BLaER1 (cell line): ENCODE measurements at regions not wholly inside any gene's neighbourhood (a gene's known extent, or its start where the extent isn't known, plus 50 kb on each side); places are given as distances from the start of the nearest gene placed in this dataset.

Source experiments
- H3K27ac ChIP-seq: shearing (Covaris generic); formaldehyde crosslinking; 2 replicates; pipeline ENCODE4 v1.8.1; 2022
- H3K27me3 ChIP-seq: shearing (Covaris generic); formaldehyde crosslinking; 2 replicates; pipeline ENCODE4 v1.8.1; 2022
- H3K36me3 ChIP-seq: shearing (Covaris generic); formaldehyde crosslinking; 2 replicates; pipeline ENCODE4 v1.8.1; 2022
- H3K4me1 ChIP-seq: shearing (Covaris generic); formaldehyde crosslinking; 2 replicates; pipeline ENCODE4 v1.8.1; 2022
- H3K4me2 ChIP-seq: shearing (Covaris generic); formaldehyde crosslinking; 2 replicates; pipeline ENCODE4 v1.8.1; 2022
- H3K4me3 ChIP-seq: shearing (Covaris generic); formaldehyde crosslinking; 2 replicates; pipeline ENCODE4 v1.8.1; 2022
- H3K9ac ChIP-seq: shearing (Covaris generic); formaldehyde crosslinking; 2 replicates; pipeline ENCODE4 v1.8.1; 2022
- H3K9me3 ChIP-seq: shearing (Covaris generic); formaldehyde crosslinking; 2 replicates; pipeline ENCODE4 v1.8.1; 2022
- H4K20me1 ChIP-seq: shearing (Covaris generic); formaldehyde crosslinking; 2 replicates; pipeline ENCODE4 v1.8.1; 2022
- Cebpa-rat ChIP-seq: shearing (Covaris generic); IDR thresholded peaks from 2 replicates; pipeline ENCODE4 v1.8.1; 2022

DNA sequence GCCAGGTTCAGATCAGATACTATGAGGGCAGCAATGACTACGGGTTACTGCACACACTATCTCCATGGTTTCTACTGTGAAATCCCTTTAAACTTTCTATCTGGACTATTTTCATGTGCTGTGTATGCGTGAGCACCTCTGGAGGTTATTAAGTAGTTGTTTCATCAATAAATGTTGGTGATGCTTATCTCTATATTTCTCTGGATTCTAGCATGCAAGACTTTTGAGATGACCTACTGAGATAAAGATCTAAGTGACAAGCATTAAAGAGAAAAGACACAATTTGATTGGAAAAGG lies 194.0 kb downstream of the NRIP1 start:
- Histone ChIP-seq H3K4me2 (no peak overlapping the region), H3K27me3 (no peaks in the 10 kb centered on the region), H3K4me3 (no peak overlapping the region), H3K9ac (no peak overlapping the region), H3K9me3 (no peaks in the 10 kb centered on the region), H4K20me1 (no peaks in the 10 kb centered on the region), H3K4me1 (peaks cover 9% of the 10 kb centered on the region; the same call in 1 of the 2 replicates), H3K27ac (no peak overlapping the region), H3K36me3 (no peaks in the 10 kb centered on the region)
- TF ChIP-seq Cebpa-rat = no peak

- Histone ChIP-seq H3K9ac (no peak overlapping the region), H3K36me3 (no peaks in the 10 kb centered on the region), H3K27me3 (no peaks in the 10 kb centered on the region), H3K27ac (no peak overlapping the region), H3K4me1 (peaks cover 9% of the 10 kb centered on the region; the same call in 1 of the 2 replicates), H3K4me2 (peak overlapping the region; percentile 14; the same call in 1 of the 2 replicates), H3K4me3 (no peak overlapping the region), H4K20me1 (no peaks in the 10 kb centered on the region), H3K9me3 (no peaks in the 10 kb centered on the region)
- no peak for TF ChIP-seq Cebpa-rat
Measured at GRCh38 chr21:14869984-14870852, 194.6 kb downstream of the NRIP1 start.

- Histone ChIP-seq H3K4me3 (no peak overlapping the region), H3K4me2 (no peak overlapping the region), H3K36me3 (no peaks in the 10 kb centered on the region), H3K4me1 (peaks cover 9% of the 10 kb centered on the region; the same call in 1 of the 2 replicates), H4K20me1 (no peaks in the 10 kb centered on the region), H3K27ac (no peak overlapping the region), H3K27me3 (no peaks in the 10 kb centered on the region), H3K9ac (no peak overlapping the region), H3K9me3 (no peaks in the 10 kb centered on the region)
- TF ChIP-seq Cebpa-rat = no peak
Measured at GRCh38 chr21:14866859-14867765, 197.7 kb downstream of the NRIP1 start.

DNA sequence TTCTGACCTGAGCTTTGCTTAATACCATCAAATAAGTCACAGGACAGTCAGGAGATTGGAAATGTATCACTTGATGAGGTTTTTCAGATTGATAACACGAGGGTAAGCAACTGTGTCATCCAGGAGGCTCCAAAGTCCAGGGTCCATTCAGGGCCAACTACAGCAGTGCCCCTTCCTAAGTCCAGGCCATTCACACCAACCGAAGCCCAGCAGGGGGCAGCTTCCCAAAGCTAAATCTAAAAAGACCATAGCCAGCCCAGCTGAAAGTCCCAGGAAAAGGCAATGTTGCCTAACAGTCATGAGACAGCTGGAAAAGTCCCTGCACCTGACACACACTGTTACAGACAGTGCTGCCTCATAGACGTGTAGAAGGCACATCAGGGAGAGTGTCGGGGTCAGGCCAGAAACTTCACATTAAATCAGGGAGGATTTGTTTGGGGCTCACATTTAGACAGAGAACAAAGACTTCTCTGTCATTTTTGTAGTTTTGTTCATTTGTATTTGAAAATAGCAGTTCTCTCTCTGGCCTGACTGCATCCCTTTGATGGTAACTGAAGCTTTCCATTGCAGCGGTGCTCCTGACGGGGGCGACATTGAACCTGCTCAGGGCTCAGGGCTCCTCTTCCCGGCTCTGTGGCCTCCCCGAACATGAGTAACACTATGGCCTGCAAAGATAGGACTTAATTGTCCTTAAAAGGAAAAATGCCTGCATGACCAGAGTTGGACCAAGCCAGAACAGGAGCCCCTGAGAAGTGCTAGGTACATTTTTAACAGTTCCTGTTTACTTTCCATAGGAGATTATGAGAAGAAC lies 200.4 kb downstream of the NRIP1 start:
- Histone ChIP-seq H3K36me3 (no peaks in the 10 kb centered on the region), H3K9me3 (peaks cover 19% of the 10 kb centered on the region), H3K9ac (no peak overlapping the region), H3K4me1 (no peaks in the 10 kb centered on the region), H3K27ac (no peak overlapping the region), H4K20me1 (no peaks in the 10 kb centered on the region), H3K27me3 (no peaks in the 10 kb centered on the region), H3K4me2 (no peak overlapping the region), H3K4me3 (no peak overlapping the region)
- no peak for TF ChIP-seq Cebpa-rat

DNA sequence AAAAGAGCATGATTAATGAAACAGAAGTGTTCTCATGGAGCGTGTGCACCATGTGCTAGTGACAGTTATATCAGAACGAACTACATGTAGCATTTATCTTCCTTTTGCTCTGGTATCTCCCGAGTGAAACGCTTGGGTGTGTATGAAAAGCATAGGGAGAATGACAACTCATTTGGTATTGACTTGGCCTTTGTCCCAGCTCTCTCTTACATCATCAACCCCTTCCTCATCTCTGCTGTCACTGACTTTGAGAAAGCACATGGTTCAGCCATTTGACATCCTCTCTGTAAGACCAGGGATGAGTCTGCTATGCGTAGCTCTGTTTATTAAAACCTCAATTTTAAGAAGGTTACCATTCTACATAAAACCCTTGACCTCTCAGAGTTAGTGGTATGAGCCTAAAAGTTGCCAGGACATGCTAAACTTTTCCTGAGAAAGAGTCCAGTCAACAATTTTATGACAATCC lies 201.0 kb downstream of the NRIP1 start:
- Histone ChIP-seq H3K27ac (no peak overlapping the region), H3K9me3 (peaks cover 22% of the 10 kb centered on the region), H3K4me1 (no peaks in the 10 kb centered on the region), H3K36me3 (no peaks in the 10 kb centered on the region), H3K27me3 (no peaks in the 10 kb centered on the region), H3K4me3 (no peak overlapping the region), H3K9ac (no peak overlapping the region), H4K20me1 (no peaks in the 10 kb centered on the region), H3K4me2 (no peak overlapping the region)
- TF ChIP-seq Cebpa-rat = no peak

- H3K4me2 ChIP-seq = no peak overlapping the region
- H3K9ac ChIP-seq = no peak overlapping the region
- H3K36me3 ChIP-seq = no peaks in the 10 kb centered on the region
- H3K27ac ChIP-seq = no peak overlapping the region
- no peak overlapping the region for H3K4me3 ChIP-seq
- no peaks in the 10 kb centered on the region for H3K27me3 ChIP-seq
- H4K20me1 ChIP-seq = no peaks in the 10 kb centered on the region
- TF ChIP-seq Cebpa-rat = no peak
- H3K4me1 ChIP-seq = no peaks in the 10 kb centered on the region
- H3K9me3 ChIP-seq = peaks cover 22% of the 10 kb centered on the region
Measured at GRCh38 chr21:14862794-14863720, 201.7 kb downstream of the NRIP1 start.

DNA sequence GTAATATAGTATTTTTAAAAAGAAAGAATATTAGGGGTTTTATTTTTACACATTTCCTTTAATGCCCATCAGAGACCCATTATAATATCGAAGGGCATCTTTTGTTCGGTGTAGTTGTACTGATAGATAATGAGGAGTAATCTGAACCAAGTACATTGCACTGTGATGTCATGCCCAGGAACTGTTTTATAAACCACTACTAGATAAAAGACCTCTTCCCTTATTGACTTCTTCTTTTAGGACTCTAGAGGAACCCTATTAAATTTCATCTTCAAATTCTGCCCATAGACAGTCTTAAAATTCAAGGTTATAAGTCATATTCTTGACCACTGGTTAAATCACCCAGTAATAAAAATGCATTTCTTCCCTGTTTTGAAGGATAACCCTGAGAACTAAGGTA lies 206.5 kb downstream of the NRIP1 start:
- Histone ChIP-seq H4K20me1 (no peaks in the 10 kb centered on the region), H3K36me3 (peaks cover 2% of the 10 kb centered on the region; the same call in 1 of the 2 replicates), H3K4me2 (no peak overlapping the region), H3K9ac (no peak overlapping the region), H3K4me3 (no peak overlapping the region), H3K9me3 (peaks cover 22% of the 10 kb centered on the region), H3K27me3 (no peaks in the 10 kb centered on the region), H3K4me1 (no peaks in the 10 kb centered on the region), H3K27ac (no peak overlapping the region)
- TF ChIP-seq Cebpa-rat = no peak

- TF ChIP-seq Cebpa-rat = no peak
- Histone ChIP-seq H4K20me1 (no peaks in the 10 kb centered on the region), H3K9me3 (peaks cover 22% of the 10 kb centered on the region), H3K4me1 (no peaks in the 10 kb centered on the region), H3K36me3 (peaks cover 6% of the 10 kb centered on the region; the same call in 1 of the 2 replicates), H3K9ac (no peak overlapping the region), H3K27me3 (no peaks in the 10 kb centered on the region), H3K4me3 (no peak overlapping the region), H3K4me2 (no peak overlapping the region), H3K27ac (no peak overlapping the region)
Measured at GRCh38 chr21:14857529-14857928, 207.3 kb downstream of the NRIP1 start.

DNA sequence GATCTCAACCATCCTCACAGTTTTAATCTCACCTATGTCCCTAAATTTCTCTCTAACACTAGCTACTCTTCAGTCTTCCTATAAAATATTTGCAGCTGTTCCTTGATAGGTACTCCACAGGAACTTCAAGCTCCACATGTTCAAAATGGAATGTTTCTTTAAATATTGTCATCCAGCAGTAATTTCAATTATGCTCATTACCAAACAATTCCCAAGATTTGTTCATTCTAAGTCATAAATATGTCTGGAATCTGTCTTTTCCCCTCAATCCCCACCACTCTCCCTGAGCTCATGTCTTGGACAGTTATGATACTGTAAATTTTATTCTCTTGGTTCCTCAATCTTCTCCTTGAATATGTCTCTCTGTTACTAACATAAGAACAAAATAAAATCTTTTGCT lies 214.4 kb downstream of the NRIP1 start:
- Histone ChIP-seq H3K4me3 (no peak overlapping the region), H4K20me1 (no peaks in the 10 kb centered on the region), H3K36me3 (peaks cover 12% of the 10 kb centered on the region), H3K27me3 (no peaks in the 10 kb centered on the region), H3K4me1 (no peaks in the 10 kb centered on the region), H3K4me2 (no peak overlapping the region), H3K27ac (no peak overlapping the region), H3K9ac (no peak overlapping the region), H3K9me3 (peaks cover 15% of the 10 kb centered on the region)
- no peak for TF ChIP-seq Cebpa-rat
